Osteoblast (primary cell): ENCODE measurements at regions not wholly inside any gene's neighbourhood (a gene's known extent, or its start where the extent isn't known, plus 50 kb on each side); places are given as distances from the start of the nearest gene placed in this dataset.

ENCODE experiments used
- DNase-seq: peaks from one replicate; pipeline ENCODE4 v3.0.0; 2011; ENCODE audit warnings: low spot score, mixed read lengths; ENCODE audit not compliant: insufficient read length; ENCODE audit errors: missing footprints
- H2AFZ ChIP-seq: 2 replicates; pipeline ENCODE4 v1.6.0; 2011; ENCODE audit warnings: mild to moderate bottlenecking, low read length
- H3K27ac ChIP-seq: 2 replicates; pipeline ENCODE4 v1.5.1; 2011; ENCODE audit warnings: mild to moderate bottlenecking, low read depth, low read length, moderate library complexity
- H3K27me3 ChIP-seq: 2 replicates; pipeline ENCODE4 v1.6.0; 2012; ENCODE audit warnings: mild to moderate bottlenecking, control low read depth, inconsistent platforms, low read length, moderate library complexity; ENCODE audit not compliant: insufficient read depth
- H3K36me3 ChIP-seq: 2 replicates; pipeline ENCODE4 v1.5.1; 2011; ENCODE audit warnings: mild to moderate bottlenecking, low read length, control low read depth, moderate library complexity; ENCODE audit not compliant: insufficient read depth
- H3K4me1 ChIP-seq: 2 replicates; pipeline ENCODE4 v1.5.1; 2011; ENCODE audit warnings: mild to moderate bottlenecking, low read length, control low read depth, moderate library complexity; ENCODE audit not compliant: insufficient read depth
- H3K4me2 ChIP-seq: 2 replicates; pipeline ENCODE4 v1.6.0; 2011; ENCODE audit warnings: mild to moderate bottlenecking, low read length; ENCODE audit not compliant: insufficient read depth
- H3K4me3 ChIP-seq: fragments of 200-600 bp; sonication (generic); 3 replicates; pipeline ENCODE4 v1.5.1; 2012; ENCODE audit warnings: mild to moderate bottlenecking, low read length, inconsistent platforms; ENCODE audit not compliant: insufficient read depth
- H3K79me2 ChIP-seq: 2 replicates; pipeline ENCODE4 v1.6.0; 2012; ENCODE audit warnings: mild to moderate bottlenecking, low read length, control low read depth, inconsistent platforms; ENCODE audit not compliant: insufficient read depth
- H3K9me3 ChIP-seq: 2 replicates; pipeline ENCODE4 v1.5.1; 2011; ENCODE audit warnings: low read depth, low read length, control low read depth
- H4K20me1 ChIP-seq: 2 replicates; pipeline ENCODE4 v1.6.0; 2012; ENCODE audit warnings: mild to moderate bottlenecking, low read length, control low read depth; ENCODE audit not compliant: insufficient read depth
- TF ChIP-seq, protein P1 (sequence below): IDR thresholded peaks from 2 replicates; pipeline ENCODE4 v1.5.1; 2011; ENCODE audit warnings: mild to moderate bottlenecking, low read depth, low read length, moderate library complexity; ENCODE audit errors: extremely low read depth

DNA sequence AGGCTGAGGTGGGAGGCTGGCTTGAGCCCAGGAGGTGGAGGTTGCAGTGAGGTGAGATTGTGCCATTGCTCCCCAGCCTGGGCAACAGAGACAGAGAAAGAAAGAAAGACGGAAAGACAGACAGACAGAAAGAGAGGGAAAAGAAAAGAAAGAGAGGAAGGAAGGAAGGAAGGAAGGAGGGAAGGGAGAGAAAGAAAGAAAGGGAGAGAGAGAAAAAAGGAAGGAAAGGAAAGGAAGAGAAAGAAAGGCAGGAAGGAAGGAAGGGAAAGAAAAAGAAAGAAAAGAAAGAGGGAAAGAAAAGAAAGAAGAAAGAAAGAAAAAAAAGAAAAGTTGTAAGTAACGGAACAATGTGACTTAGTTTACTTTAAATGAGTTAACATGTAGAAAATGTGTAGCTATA lies 260.7 kb upstream of the GRM7 start:
- no peak overlapping the region for H3K4me3 ChIP-seq
- no peaks in the 10 kb centered on the region for H4K20me1 ChIP-seq
- no peaks in the 10 kb centered on the region for H3K4me1 ChIP-seq
- H3K36me3 ChIP-seq = no peaks in the 10 kb centered on the region
- no peak overlapping the region for H2AFZ ChIP-seq
- no peaks in the 10 kb centered on the region for H3K27me3 ChIP-seq
- no peak overlapping the region for H3K4me2 ChIP-seq
- H3K79me2 ChIP-seq = no peaks in the 10 kb centered on the region
- no peak overlapping the region for H3K27ac ChIP-seq
- H3K9me3 ChIP-seq = no peaks in the 10 kb centered on the region
- no peak for DNase-seq
- TF ChIP-seq, protein P1, sequence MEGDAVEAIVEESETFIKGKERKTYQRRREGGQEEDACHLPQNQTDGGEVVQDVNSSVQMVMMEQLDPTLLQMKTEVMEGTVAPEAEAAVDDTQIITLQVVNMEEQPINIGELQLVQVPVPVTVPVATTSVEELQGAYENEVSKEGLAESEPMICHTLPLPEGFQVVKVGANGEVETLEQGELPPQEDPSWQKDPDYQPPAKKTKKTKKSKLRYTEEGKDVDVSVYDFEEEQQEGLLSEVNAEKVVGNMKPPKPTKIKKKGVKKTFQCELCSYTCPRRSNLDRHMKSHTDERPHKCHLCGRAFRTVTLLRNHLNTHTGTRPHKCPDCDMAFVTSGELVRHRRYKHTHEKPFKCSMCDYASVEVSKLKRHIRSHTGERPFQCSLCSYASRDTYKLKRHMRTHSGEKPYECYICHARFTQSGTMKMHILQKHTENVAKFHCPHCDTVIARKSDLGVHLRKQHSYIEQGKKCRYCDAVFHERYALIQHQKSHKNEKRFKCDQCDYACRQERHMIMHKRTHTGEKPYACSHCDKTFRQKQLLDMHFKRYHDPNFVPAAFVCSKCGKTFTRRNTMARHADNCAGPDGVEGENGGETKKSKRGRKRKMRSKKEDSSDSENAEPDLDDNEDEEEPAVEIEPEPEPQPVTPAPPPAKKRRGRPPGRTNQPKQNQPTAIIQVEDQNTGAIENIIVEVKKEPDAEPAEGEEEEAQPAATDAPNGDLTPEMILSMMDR = no peak

DNA sequence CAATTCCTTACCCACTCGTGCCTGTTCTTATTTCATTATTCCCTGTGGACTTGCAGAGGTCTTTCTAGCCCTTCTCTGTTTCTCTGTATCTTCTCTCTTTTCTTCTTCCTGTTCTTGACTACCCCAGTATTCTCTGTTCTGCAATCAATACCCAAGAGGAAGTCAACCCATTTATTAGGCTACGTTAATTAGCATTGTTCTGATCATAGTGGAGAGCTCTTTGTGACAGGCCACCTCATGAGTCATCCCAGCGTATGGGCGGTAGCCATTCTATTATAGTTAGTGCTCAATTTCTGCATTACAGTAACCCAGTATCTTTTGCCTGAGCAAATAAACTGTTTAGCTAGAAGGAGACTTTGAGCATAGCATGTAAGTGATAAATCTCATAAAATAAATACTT lies 259.5 kb upstream of the GRM7 start:
- DNase-seq = no peak
- Histone ChIP-seq H4K20me1 (no peaks in the 10 kb centered on the region), H3K9me3 (no peaks in the 10 kb centered on the region), H3K4me2 (no peak overlapping the region), H3K27me3 (no peaks in the 10 kb centered on the region), H3K27ac (no peak overlapping the region), H3K36me3 (no peaks in the 10 kb centered on the region), H2AFZ (no peak overlapping the region), H3K4me1 (no peaks in the 10 kb centered on the region), H3K4me3 (no peak overlapping the region), H3K79me2 (no peaks in the 10 kb centered on the region)
- TF ChIP-seq, protein P1 = no peak

DNA sequence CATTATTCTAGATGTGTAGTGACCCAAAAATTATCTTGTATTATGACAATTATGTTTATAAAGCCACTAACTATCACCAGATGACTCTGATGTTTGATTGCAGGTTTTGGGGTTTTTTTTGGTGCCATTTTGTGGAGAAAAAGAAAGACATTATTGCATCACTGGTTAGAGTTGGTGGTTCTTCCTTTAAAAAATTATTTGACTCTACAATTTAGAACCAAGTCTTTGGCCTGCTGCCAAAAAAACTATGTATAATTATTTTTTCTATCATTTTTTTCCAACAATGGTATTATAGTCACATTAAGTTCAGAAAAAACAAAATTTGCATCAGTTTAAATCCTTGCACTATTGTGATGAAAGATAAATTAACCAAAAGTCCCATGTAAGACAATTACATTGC lies 258.6 kb upstream of the GRM7 start:
- Histone ChIP-seq H3K79me2 (no peaks in the 10 kb centered on the region), H3K4me3 (no peak overlapping the region), H3K27me3 (no peaks in the 10 kb centered on the region), H3K27ac (no peak overlapping the region), H3K9me3 (no peaks in the 10 kb centered on the region), H3K4me1 (no peaks in the 10 kb centered on the region), H3K36me3 (no peaks in the 10 kb centered on the region), H2AFZ (no peak overlapping the region), H3K4me2 (no peak overlapping the region), H4K20me1 (no peaks in the 10 kb centered on the region)
- TF ChIP-seq, protein P1 = no peak
- DNase-seq = no peak

DNA sequence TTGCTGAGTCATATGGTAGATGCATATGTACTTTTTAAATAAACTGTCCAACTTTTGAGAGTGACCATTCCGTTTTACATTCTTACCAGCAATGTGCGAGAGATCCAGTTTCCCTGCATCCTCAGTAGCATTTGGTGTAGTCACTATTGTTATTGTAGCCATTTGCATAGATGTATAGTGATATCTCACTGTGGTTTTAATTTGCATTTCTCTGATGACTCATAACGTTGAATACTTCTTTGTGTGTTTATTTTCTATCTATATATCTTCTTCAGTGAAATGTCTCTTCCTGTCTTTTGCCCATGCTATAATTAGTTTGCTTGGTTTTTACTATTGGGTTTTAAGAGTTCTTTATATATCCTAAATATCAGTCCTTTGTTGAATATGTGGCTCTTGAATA lies 255.7 kb upstream of the GRM7 start:
- Histone ChIP-seq H3K36me3 (no peaks in the 10 kb centered on the region), H3K27ac (no peak overlapping the region), H3K79me2 (no peaks in the 10 kb centered on the region), H3K27me3 (no peaks in the 10 kb centered on the region), H3K9me3 (peaks cover 4% of the 10 kb centered on the region), H4K20me1 (no peaks in the 10 kb centered on the region), H3K4me1 (no peaks in the 10 kb centered on the region), H3K4me3 (no peak overlapping the region), H2AFZ (no peak overlapping the region), H3K4me2 (no peak overlapping the region)
- TF ChIP-seq, protein P1 = no peak
- no peak for DNase-seq
